ENCODE measurements at regions not wholly inside any gene's neighbourhood (a gene's known extent, or its start where the extent isn't known, plus 50 kb on each side); places are given as distances from the start of the nearest gene placed in this dataset.

- intact Hi-C loops (cut with micrococcal nuclease) (no loop called here), dilution Hi-C loops (cut with MboI; ENCODE audit: extremely low pct_ligation_motif_present, low sequenced_read_pairs) (no loop called here)
- Histone ChIP-seq H3K79me2 (ENCODE audit: control insufficient read depth, insufficient read depth, low read length) (no peaks in the 10 kb centered on the region), H3K4me3 (replicated peaks in 1 of 3; ENCODE audit: insufficient read depth in 1 of 3, low read depth in 1 of 3, low read length in 3 of 3) (no peak overlapping the region), H3K4me1 (ENCODE audit: control insufficient read depth, extremely low read depth, insufficient read depth, low read length) (peaks cover 2% of the 10 kb centered on the region), H3K9me1 (replicated peaks; ENCODE audit: control insufficient read depth, extremely low read depth, insufficient read depth, low read length) (no peaks in the 10 kb centered on the region), H4K20me1 (replicated peaks; ENCODE audit: control insufficient read depth, extremely low read depth, insufficient read depth, low read length) (no peaks in the 10 kb centered on the region), H3K27me3 (ENCODE audit: control insufficient read depth in 2 of 2, insufficient read depth in 2 of 2, low read length in 2 of 2) (peaks cover 0 to 2% of the 10 kb centered on the region in 2 experiments), H3K4me2 (ENCODE audit: insufficient read depth, low read length) (no peak overlapping the region), H3K9me3 (replicated peaks; ENCODE audit: control insufficient read depth, insufficient read depth, low read length) (no peaks in the 10 kb centered on the region), H3K9ac (replicated peaks; ENCODE audit: extremely low read depth, insufficient read depth, low read length) (no peak overlapping the region), H3K27ac (ENCODE audit: insufficient read depth, low read depth, low read length) (no peak overlapping the region), H2AFZ (ENCODE audit: low read depth, low read length) (no peak overlapping the region), H3K36me3 (ENCODE audit: control insufficient read depth in 2 of 2, extremely low read depth in 1 of 2, insufficient read depth in 2 of 2, low read length in 2 of 2) (no peaks in the 10 kb centered on the region)
- no TSS peak for BruUV-seq (replicated peaks)
- DNase-seq (ENCODE audit: low read depth, low spot score) (no peak), FAIRE-seq (no peak)
- TF ChIP-seq JUN (IDR thresholded peaks at IDR 0.05; ENCODE audit: borderline replicate concordance, insufficient read depth, insufficient read length, low read depth) (no peak), CTCF (IDR thresholded peaks at IDR 0.05; ENCODE audit: extremely low read depth in 1 of 2, insufficient read depth in 1 of 2, low read depth in 1 of 2, low read length in 2 of 2) (no peak), MYC (IDR thresholded peaks at IDR 0.05; ENCODE audit: low read depth, low read length) (no peak), FOS (IDR thresholded peaks at IDR 0.05; ENCODE audit: borderline replicate concordance, insufficient read depth, low read length) (no peak), GATA2 (IDR thresholded peaks at IDR 0.05; ENCODE audit: insufficient read depth, insufficient read length, low read depth, low read length) (no peak), POLR2A (IDR thresholded peaks at IDR 0.05; ENCODE audit: low read depth, low read length) (no peak), EZH2 (IDR thresholded peaks at IDR 0.05; ENCODE audit: borderline replicate concordance, low read depth, low read length, severe bottlenecking) (no peak), POLR2AphosphoS5 (IDR thresholded peaks at IDR 0.05; ENCODE audit: insufficient read depth, low read depth, low read length) (no peak)
- TF ChIP-seq, protein P1, sequence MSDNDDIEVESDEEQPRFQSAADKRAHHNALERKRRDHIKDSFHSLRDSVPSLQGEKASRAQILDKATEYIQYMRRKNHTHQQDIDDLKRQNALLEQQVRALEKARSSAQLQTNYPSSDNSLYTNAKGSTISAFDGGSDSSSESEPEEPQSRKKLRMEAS (IDR thresholded peaks at IDR 0.05; ENCODE audit: insufficient read depth, insufficient read length) = no peak
- ChIA-PET CTCF (no interaction called here), POLR2A (no interaction called here)
Observed at GRCh38 chr9:129386812-129387177, 208.7 kb upstream of the IER5L start.

Data from endothelial cell of umbilical vein (primary cell).